NCI-H2196 treated with DMSO at 0.1 percent for 48 hours (cell line): ENCODE measurements at regions not wholly inside any gene's neighbourhood (a gene's known extent, or its start where the extent isn't known, plus 50 kb on each side); places are given as distances from the start of the nearest gene placed in this dataset.
"Not testable (repeated sequence)": the region's sequence is repeated elsewhere in the genome, so short reads cannot be mapped to it uniquely, and the experiment has no call there.

Experiments used
- DNase-seq: peaks from one replicate; lab custom pipeline; 2025; ENCODE audit not compliant: unreplicated experiment; lab: John Stamatoyannopoulos, UW

DNA sequence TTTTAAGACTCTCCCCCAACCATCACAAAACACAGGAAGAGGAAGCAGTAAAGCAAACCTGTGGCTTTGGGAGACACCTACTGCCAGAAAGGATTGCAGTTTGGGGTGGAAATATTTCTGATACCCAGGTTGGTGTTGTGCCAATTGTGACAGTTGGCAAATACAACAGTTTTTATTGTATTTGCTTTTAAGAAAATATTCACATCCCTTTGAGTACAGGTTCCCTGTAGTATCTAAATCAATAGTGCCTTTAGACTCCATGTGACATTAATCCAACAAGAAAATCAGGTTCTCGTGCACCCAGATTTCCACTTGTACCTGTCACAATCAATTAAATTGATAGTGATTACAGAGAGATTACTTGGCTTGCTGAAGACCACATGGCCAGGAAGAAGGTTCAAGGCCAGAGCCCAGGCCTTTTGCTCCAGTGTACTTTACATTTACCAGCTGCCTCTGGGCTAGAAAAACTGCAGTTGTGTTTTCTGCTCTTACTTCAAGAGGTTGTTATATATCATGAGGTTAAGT, 361.2 kb downstream of the ATP23 start:
- DNase-seq: no peak

DNA sequence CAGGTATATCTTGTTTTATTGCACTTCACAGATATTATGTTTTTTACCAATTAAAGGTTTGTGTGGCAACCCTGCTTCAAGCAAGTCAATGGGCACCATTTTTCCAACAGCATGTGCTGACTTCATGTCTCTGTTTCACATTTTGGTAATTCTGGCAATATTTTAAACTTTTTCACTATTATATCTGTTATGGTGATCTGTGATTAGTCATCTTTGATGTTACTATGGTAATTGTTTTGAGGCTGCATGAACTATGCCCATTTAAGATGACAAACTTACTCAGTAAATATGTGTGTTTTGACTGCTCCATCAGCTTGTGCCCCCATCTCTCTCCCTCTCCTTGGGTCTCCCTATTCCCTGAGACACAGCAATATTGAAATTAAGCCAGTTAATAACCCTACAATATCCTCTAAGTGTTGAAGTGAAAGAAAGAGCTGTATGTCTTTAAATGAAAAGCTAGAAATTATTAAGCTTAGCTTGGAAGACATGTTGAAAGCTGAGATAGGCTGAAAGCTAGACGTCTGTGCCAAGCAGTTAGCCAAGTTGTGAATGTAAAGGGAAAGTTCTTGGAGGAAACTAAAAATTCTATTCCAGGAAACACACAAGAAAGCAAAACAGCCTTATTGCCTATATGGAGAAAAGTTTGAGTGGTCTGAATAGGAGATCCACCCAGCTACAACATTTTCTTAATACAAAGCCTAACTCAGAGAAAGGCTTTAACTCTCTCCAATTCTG, 365.1 kb downstream of the ATP23 start:
- DNase-seq: no peak

DNA sequence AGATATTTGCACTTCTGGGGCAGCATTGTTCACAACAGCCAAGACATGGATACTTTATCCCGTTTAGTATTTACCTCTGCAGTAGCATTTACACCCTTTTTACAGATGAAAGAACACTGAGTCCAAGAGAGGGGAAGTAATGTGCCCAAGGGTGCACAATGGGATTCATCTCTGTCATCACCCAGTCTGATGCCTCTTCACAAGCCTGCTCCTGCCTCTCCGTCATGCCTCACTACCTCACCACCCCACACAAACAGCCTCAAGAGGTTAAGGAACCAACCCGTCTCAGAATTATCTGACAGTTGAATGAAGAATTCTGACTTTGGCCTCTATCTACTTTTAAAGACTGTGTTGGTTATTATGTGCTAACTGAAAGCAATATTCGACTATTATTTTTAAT, 368.4 kb downstream of the ATP23 start:
- DNase-seq: no peak

GRCh38 chr12:58310368-58310767, 369.0 kb downstream of the ATP23 start:
- no peak for DNase-seq

GRCh38 chr12:58310809-58311622, 369.6 kb downstream of the ATP23 start:
- no peak for DNase-seq

DNA sequence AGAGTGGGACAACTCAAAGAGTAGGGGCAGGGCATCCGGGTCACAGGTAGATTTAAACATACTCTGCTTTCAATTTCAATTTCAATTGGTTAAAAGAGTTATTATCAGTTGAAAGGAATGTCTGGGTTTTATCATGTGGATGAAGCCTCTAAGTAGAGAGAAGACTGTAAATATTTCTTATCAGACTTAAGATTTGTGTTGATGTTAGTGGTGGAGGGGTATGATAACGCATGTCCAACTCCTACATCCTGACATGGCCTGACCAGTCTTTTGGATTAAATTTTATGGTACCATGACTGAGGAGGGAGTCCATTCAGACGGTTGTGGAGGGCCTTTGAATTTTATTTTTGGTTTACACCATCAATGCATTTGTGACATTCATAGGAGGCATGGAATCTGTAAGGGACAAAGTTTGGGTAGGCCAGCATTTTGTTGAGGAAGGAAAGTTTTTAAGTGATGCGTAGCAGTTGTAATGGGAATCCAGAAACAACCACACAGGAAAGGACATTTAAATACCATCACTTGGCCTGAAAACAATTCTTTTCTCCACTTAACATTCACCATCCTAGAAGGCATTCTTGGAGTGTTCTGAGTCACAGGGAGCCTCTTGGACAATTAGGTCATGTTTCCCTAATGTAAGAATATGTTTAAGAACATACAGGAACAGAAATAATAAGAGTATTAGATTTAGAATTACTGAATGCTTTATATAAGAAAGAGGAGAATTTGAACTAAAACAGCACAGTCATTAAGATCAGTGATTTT, 371.9 kb downstream of the ATP23 start:
- DNase-seq: no peak

DNA sequence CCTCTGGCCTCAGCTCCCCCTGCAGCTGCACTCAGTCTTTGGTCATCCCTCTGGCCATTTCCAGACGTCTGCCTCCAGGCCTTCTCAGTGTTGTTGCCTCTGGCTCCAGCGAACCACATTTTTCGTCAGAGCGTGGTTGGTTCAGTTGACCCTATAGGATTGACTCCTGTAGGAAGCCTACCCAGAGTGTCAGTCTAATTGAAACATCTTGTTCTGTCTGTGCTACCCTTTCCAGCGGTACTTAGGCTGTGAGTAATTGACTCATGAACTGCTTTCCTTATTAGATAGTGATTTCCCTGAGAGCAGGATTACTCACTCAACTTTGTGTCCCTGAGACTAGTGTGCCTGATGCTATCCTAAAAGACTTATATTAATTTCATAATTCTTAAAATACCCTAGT, 373.2 kb downstream of the ATP23 start:
- DNase-seq: no peak

GRCh38 chr12:58316926-58317325, 375.6 kb downstream of the ATP23 start:
- no peak for DNase-seq

DNA sequence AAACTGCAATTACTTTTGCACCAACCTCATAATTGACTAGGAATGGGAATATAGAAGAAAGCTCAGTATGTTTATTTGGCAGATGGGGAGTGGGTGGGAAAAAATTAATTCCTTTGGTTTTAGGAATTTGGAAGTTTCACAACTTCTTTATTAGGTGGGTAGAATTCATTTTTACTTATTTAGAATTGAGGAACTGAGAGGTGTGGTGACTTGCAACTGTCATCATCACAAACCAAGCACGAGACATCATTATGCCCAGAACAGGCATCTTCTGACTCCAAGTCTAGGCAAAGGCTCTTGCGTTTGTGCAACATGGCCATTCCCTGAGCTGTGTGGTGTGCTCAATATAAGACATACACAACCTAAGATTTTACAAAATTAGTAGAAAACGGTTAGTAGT, 380.0 kb downstream of the ATP23 start:
- DNase-seq: no peak

- DNase-seq: no peak
These were observed 382.3 kb downstream of the ATP23 start for GRCh38 chr12:58323676-58324075.

DNA sequence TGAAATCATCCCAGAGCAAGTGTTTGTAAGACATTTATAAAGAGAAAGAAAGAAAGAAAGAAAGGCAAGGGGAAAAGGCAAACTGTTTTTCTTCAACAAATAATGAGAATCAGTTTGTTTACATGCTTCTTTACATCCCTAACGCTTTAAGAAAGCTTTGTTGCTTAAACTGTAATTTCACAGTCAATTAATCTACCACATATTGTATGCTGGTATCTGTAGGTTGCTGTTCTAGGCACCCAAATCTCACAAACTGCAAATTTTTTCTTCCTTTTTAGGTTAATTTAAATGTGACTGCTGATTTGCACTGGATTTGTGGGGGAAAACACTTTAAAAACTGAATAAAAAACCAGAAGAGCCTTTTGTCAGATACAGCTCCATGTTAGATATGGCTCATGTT, 384.2 kb downstream of the ATP23 start:
- DNase-seq: no peak

DNA sequence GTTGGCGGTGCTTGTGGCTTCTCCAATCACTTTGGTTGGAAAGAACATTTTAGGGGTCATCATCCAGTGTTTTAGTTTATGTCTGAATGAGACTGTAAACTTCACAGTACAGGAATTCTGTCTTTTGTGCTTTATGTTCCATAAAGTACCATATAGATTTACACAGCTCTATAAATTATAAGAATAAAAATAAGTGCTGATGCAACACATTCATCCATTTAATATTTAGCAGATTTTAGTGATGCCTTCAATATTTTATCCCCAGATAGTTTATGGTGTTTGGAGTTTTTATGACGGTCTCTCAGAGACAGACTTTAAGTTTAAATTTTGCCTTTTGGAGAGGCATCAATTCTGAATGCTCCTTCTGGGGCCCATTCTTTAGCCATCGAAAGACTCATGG, 385.2 kb downstream of the ATP23 start:
- DNase-seq: no peak

DNA sequence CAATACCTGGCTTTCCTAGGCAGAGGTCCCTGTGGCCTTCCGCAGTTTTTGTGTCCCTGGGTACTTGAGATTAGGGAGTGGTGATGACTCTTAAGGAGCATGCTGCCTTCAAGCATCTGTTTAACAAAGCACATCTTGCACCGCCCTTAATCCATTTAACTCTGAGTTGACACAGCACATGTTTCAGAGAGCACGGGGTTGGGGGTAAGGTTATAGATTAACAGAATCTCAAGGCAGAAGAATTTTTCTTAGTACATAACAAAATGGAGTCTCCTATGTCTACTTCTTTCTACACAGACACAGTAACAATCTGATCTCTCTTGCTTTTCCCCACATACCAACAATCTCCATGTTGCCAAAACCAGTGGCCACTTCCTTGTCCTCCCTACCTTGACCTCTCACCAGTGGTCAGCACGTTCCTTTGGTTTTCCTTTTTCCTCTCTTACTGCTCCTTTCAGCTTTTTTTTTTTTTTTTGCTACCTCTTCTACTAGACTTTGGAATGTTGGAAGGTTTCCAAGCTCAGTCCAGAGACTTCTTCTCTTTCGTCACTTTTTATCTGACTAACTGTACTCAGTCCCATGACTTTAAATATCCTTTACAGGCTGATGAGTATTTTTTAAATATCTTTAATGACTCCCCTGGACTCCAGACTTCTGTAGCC, 395.3 kb downstream of the ATP23 start:
- not testable (repeated sequence) for DNase-seq

DNA sequence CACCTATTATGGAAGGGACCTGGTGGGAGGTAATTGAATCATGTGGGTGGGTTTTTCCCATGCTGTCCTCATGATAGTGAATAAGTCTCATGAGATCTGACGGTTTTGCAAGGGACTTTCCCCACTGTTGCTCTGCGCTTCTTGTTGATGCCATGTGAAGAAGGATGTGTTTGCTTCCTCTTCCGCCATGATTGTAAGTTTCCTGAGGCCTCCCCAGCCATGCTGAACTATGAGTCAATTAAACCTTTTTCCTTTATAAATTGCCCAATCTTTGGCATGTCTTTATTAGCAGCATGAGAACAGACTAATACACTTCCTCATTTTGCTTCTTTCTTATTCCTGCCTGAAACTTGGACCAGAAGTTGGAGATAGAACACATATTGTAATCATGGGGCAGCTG, 396.2 kb downstream of the ATP23 start:
- not testable (repeated sequence) for DNase-seq

DNA sequence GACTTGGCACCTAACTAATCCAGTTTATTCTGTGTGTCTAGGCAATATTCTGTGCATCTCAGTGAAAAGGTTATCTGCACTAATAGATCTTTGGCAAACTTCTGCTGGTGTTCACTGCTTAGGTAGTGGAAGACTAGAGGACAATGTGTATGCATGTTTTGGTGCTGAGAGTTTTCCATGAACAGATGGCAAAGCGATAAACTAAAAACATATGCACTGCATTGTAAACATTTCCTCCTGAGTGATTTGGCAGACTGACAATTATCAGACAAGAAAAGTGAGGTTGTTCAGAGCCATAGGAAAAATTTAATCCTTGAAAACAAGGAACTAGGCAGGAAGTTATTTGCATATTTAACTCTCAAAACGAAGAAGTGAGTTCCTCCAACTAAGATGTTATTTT, 400.4 kb downstream of the ATP23 start:
- no peak for DNase-seq

- DNase-seq: no peak
These were observed 401.4 kb downstream of the ATP23 start for GRCh38 chr12:58342736-58343135.

DNA sequence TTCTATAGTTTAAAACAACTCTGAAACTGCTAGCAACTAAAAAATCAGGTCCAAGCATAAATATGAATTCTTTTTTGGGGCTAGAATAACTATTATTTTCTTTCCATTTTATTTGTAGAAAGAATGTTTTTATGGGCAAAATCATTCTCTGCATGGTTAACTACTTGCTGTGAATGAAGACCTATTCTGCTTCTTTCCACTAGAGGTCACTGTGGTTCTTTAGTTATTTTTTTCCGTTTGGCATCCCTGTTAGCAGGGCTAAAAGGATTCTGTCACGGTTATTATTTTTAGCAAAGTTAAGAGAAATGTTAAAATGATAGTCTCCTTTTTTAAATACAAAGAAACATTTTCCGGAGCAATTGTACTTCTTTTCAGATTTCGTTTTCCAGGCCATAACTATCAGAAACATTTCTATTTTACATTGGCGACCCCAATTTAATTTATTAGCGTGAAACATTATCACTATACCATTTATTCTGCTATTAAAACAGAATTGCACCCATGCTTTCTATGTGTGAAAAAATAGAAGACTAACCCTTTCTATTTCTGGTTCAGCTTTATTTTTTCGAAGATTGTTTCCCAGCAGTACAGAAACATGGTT, 404.8 kb downstream of the ATP23 start:
- DNase-seq: peak; percentile 45

- DNase-seq: no peak
These were observed 405.8 kb downstream of the ATP23 start for GRCh38 chr12:58347188-58347587.

DNA sequence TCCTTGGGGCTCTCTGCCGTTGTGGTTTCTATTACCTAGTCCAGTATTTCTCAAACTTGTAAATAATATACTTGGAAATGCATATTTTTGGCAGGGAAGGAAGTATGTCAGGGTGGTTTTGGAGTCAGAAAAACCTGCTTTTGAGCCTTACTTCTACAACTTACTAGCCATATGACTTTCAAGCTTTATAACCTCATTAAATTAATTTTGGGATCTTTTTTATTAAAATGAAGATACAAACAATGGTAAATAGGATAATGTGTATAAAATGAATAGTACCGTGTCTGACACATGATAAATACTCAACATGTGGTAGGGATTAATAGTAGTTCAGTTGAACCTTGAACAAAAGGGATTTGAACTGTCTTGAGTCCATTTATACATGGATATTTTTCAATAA, 406.3 kb downstream of the ATP23 start:
- no peak for DNase-seq

- DNase-seq: no peak
These were observed 407.8 kb downstream of the ATP23 start for GRCh38 chr12:58349161-58349560.

GRCh38 chr12:58356794-58357193, 415.4 kb downstream of the ATP23 start:
- no peak for DNase-seq
